ENCODE measurements at regions not wholly inside any gene's neighbourhood (a gene's known extent, or its start where the extent isn't known, plus 50 kb on each side); places are given as distances from the start of the nearest gene placed in this dataset.
A peak's percentile ranks its signal among the peaks of the same experiment; 100 is the strongest.

- no peak for DNase-seq (ENCODE audit: low read depth in 4 of 4, low spot score in 3 of 4)
Observed at GRCh38 chr7:19623676-19624075, 85.2 kb downstream of the POLR1F start.

GRCh38 chr7:19621740-19622139 lies 87.1 kb downstream of the POLR1F start:
- DNase-seq (ENCODE audit: low read depth in 4 of 4, low spot score in 3 of 4), result no peak

- DNase-seq (ENCODE audit: low read depth in 4 of 4, low spot score in 3 of 4), result no peak
Observed at GRCh38 chr7:19620470-19620869, 88.4 kb downstream of the POLR1F start.

- DNase-seq (ENCODE audit: low read depth in 4 of 4, low spot score in 3 of 4), result no peak
Observed at GRCh38 chr7:19619122-19619521, 89.7 kb downstream of the POLR1F start.

- DNase-seq (ENCODE audit: low read depth in 4 of 4, low spot score in 3 of 4), result peak; percentile 7 to 31 (median 22)
Observed at GRCh38 chr7:19617901-19618300, 90.9 kb downstream of the POLR1F start.

- DNase-seq (ENCODE audit: low read depth in 4 of 4, low spot score in 3 of 4), result no peak
Observed at GRCh38 chr7:19610194-19610943, 98.5 kb downstream of the POLR1F start.

GRCh38 chr7:19589446-19589845 lies 119.4 kb downstream of the POLR1F start:
- no peak for DNase-seq (ENCODE audit: low read depth in 4 of 4, low spot score in 3 of 4)

- DNase-seq (ENCODE audit: low read depth in 4 of 4, low spot score in 3 of 4), result no peak
Observed at GRCh38 chr7:19587291-19587690, 121.5 kb downstream of the POLR1F start.

- no peak for DNase-seq (ENCODE audit: low read depth in 4 of 4, low spot score in 3 of 4)
Observed at GRCh38 chr7:19585761-19586160, 123.1 kb downstream of the POLR1F start.

- no peak for DNase-seq (ENCODE audit: low read depth in 4 of 4, low spot score in 3 of 4)
Observed at GRCh38 chr7:19575909-19576557, 132.8 kb downstream of the POLR1F start.

GRCh38 chr7:19574131-19574530 lies 134.7 kb downstream of the POLR1F start:
- peak in 3 of 4 donors; percentile 10 to 31 (median 18) for DNase-seq (ENCODE audit: low read depth in 4 of 4, low spot score in 3 of 4)

- DNase-seq (ENCODE audit: low read depth in 4 of 4, low spot score in 3 of 4), result no peak
Observed at GRCh38 chr7:19572566-19572965, 136.3 kb downstream of the POLR1F start.

- DNase-seq (ENCODE audit: low read depth in 4 of 4, low spot score in 3 of 4), result no peak
Observed at GRCh38 chr7:19567011-19567410, 141.8 kb downstream of the POLR1F start.

- no peak for DNase-seq (ENCODE audit: low read depth in 4 of 4, low spot score in 3 of 4)
Observed at GRCh38 chr7:19565602-19566001, 143.2 kb downstream of the POLR1F start.

GRCh38 chr7:19561121-19561805 lies 147.6 kb downstream of the POLR1F start:
- no peak for DNase-seq (ENCODE audit: low read depth in 4 of 4, low spot score in 3 of 4)

GRCh38 chr7:19560111-19560883 lies 148.5 kb downstream of the POLR1F start:
- no peak for DNase-seq (ENCODE audit: low read depth in 4 of 4, low spot score in 3 of 4)

- no peak for DNase-seq (ENCODE audit: low read depth in 4 of 4, low spot score in 3 of 4)
Observed at GRCh38 chr7:19558527-19558926, 150.3 kb downstream of the POLR1F start.

GRCh38 chr7:19557726-19558465 lies 150.9 kb downstream of the POLR1F start:
- DNase-seq (ENCODE audit: low read depth in 4 of 4, low spot score in 3 of 4), result no peak

GRCh38 chr7:19554581-19554980 lies 154.3 kb downstream of the POLR1F start:
- no peak for DNase-seq (ENCODE audit: low read depth in 4 of 4, low spot score in 3 of 4)

- DNase-seq (ENCODE audit: low read depth in 4 of 4, low spot score in 3 of 4), result no peak
Observed at GRCh38 chr7:19552576-19552975, 156.3 kb downstream of the POLR1F start.
